Lower leg skin (tissue), 3 donors: ENCODE measurements at regions not wholly inside any gene's neighbourhood (a gene's known extent, or its start where the extent isn't known, plus 50 kb on each side); places are given as distances from the start of the nearest gene placed in this dataset.

Experiments used
- CTCF ChIP-seq, 3 donors: fragments of 450-650 bp; IDR thresholded peaks; one replicate each; pipeline ENCODE4 v1.5.1; 2016; ENCODE audit warnings: antibody characterized with exemption in 3 of 3, mild to moderate bottlenecking in 3 of 3, moderate library complexity in 2 of 3
- POLR2A ChIP-seq, 2 donors: fragments of 450-650 bp; IDR thresholded peaks; one replicate each; pipeline ENCODE4 v1.6.1; 2016 to 2017; ENCODE audit warnings: antibody characterized with exemption in 2 of 2, mild to moderate bottlenecking in 1 of 2, moderate library complexity in 1 of 2

- TF ChIP-seq CTCF (IDR thresholded peaks at IDR 0.05), result no peak
- TF ChIP-seq POLR2A (IDR thresholded peaks at IDR 0.05), result no peak
Observed at GRCh38 chr1:223462866-223463404, 69.7 kb downstream of the CCDC185 start.
